AG09309 (cell line): ENCODE measurements at regions not wholly inside any gene's neighbourhood (a gene's known extent, or its start where the extent isn't known, plus 50 kb on each side); places are given as distances from the start of the nearest gene placed in this dataset.
A peak's percentile ranks its signal among the peaks of the same experiment; 100 is the strongest.

Experiments
- DNase-seq: peaks from one replicate; pipeline ENCODE4 v3.0.0-alpha.2; 2010; ENCODE audit warnings: low read depth
- H3K4me3 ChIP-seq: 2 replicates; pipeline ENCODE4 v1.5.1; 2011; ENCODE audit warnings: mild to moderate bottlenecking, low read depth, low read length, moderate library complexity; ENCODE audit not compliant: control insufficient read depth
- CTCF ChIP-seq: IDR thresholded peaks from 2 replicates; pipeline ENCODE4 v1.5.1; 2011; ENCODE audit warnings: mild to moderate bottlenecking, low read depth, low read length, inconsistent platforms; ENCODE audit not compliant: insufficient read depth, control insufficient read depth; ENCODE audit errors: missing control alignments

GRCh38 chr12:19945559-19946435 lies 422.5 kb upstream of the PDE3A start:
- TF ChIP-seq CTCF, result no peak
- DNase-seq, result no peak
- no peak overlapping the region for H3K4me3 ChIP-seq

GRCh38 chr12:19946550-19946949 lies 421.8 kb upstream of the PDE3A start:
- peak; percentile 86 for DNase-seq
- no peak for TF ChIP-seq CTCF
- no peak overlapping the region for H3K4me3 ChIP-seq

GRCh38 chr12:19947344-19947743 lies 421.0 kb upstream of the PDE3A start:
- no peak for TF ChIP-seq CTCF

GRCh38 chr12:19951664-19952063 lies 416.7 kb upstream of the PDE3A start:
- no peak overlapping the region for H3K4me3 ChIP-seq
- no peak for TF ChIP-seq CTCF
- no peak for DNase-seq

More at GRCh38 chr12:19947344-19947743, 421.0 kb upstream of the PDE3A start:
- no peak overlapping the region for H3K4me3 ChIP-seq
- DNase-seq, result no peak

GRCh38 chr12:19953734-19954133 lies 414.6 kb upstream of the PDE3A start:
- no peak for DNase-seq
- TF ChIP-seq CTCF, result no peak
- H3K4me3 ChIP-seq, result no peak overlapping the region

- no peak overlapping the region for H3K4me3 ChIP-seq
- no peak for TF ChIP-seq CTCF
Observed at GRCh38 chr12:19954163-19954562, 414.2 kb upstream of the PDE3A start.

More at GRCh38 chr12:19954163-19954562, 414.2 kb upstream of the PDE3A start:
- no peak for DNase-seq
